HepG2 (cell line): ENCODE measurements at regions not wholly inside any gene's neighbourhood (a gene's known extent, or its start where the extent isn't known, plus 50 kb on each side); places are given as distances from the start of the nearest gene placed in this dataset.

Source experiments
- GATA4 ChIP-seq: sonication (generic); IDR thresholded peaks from 2 replicates; pipeline ENCODE4 v1.6.1; 2016; ENCODE audit warnings: antibody characterized with exemption, low read depth, borderline replicate concordance
- NFRKB ChIP-seq: fragments of 450-650 bp; IDR thresholded peaks from 2 replicates; pipeline ENCODE4 v1.6.1; 2017
- REL ChIP-seq: sonication (generic); formaldehyde crosslinking; conservative IDR thresholded peaks from 2 replicates; pipeline ENCODE4 v1.8.0; 2022; ENCODE audit warnings: mild to moderate bottlenecking, missing genetic modification reagents, moderate library complexity
- ZEB1 ChIP-seq: IDR thresholded peaks from 2 replicates; pipeline ENCODE4 v1.6.1; 2012; ENCODE audit warnings: mild to moderate bottlenecking, low read depth, inconsistent platforms; ENCODE audit not compliant: insufficient replicate concordance
- ZNF142 ChIP-seq: sonication (generic); formaldehyde crosslinking; IDR thresholded peaks from 2 replicates; pipeline ENCODE4 v1.4.0; 2020; ENCODE audit warnings: missing genetic modification reagents
- ZNF329 ChIP-seq: sonication (generic); formaldehyde crosslinking; IDR thresholded peaks from 2 replicates; pipeline ENCODE4 v1.9.0; 2021; ENCODE audit warnings: low read depth, mild to moderate bottlenecking, missing genetic modification reagents
- ZNF335 ChIP-seq: sonication (generic); formaldehyde crosslinking; IDR thresholded peaks from 2 replicates; pipeline ENCODE4 v1.4.0; 2020; ENCODE audit warnings: missing genetic modification reagents
- ZNF441 ChIP-seq: sonication (generic); formaldehyde crosslinking; IDR thresholded peaks from 2 replicates; pipeline ENCODE4 v1.7.0; 2021; ENCODE audit warnings: missing genetic modification reagents, borderline replicate concordance
- ZNF512 ChIP-seq: sonication (generic); formaldehyde crosslinking; IDR thresholded peaks from 2 replicates; pipeline ENCODE4 v1.4.0; 2020; ENCODE audit warnings: mild to moderate bottlenecking, missing genetic modification reagents
- ZNF569 ChIP-seq: sonication (generic); formaldehyde crosslinking; IDR thresholded peaks from 2 replicates; pipeline ENCODE4 v1.5.0; 2020; ENCODE audit warnings: mild to moderate bottlenecking, missing genetic modification reagents, moderate library complexity, borderline replicate concordance
- ZNF891 ChIP-seq: sonication (generic); formaldehyde crosslinking; IDR thresholded peaks from 2 replicates; pipeline ENCODE4 v1.5.0; 2020; ENCODE audit warnings: mild to moderate bottlenecking, missing genetic modification reagents

- TF ChIP-seq ZNF142 (CRISPR knock-in tag) (no peak), GATA4 (no peak), NFRKB (no peak), ZNF335 (CRISPR knock-in tag) (no peak), ZNF441 (CRISPR knock-in tag) (no peak), ZNF512 (no peak), ZNF891 (no peak), ZNF329 (CRISPR knock-in tag) (no peak), REL (CRISPR knock-in tag) (no peak), ZEB1 (no peak), ZNF569 (CRISPR knock-in tag) (no peak)
These were observed 261.8 kb downstream of the ATP23 start (continued) for GRCh38 chr12:58202933-58203718.
